Testis (tissue), 2 donors: ENCODE measurements at regions not wholly inside any gene's neighbourhood (a gene's known extent, or its start where the extent isn't known, plus 50 kb on each side); places are given as distances from the start of the nearest gene placed in this dataset.

Source experiments
- DNase-seq: peaks from one replicate; pipeline ENCODE4 v3.0.0-alpha.2; 2019
- H3K27ac ChIP-seq, 2 donors: fragments of 200-600 bp; sonication (generic); one replicate each; pipeline ENCODE4 v1.5.1; 2019
- H3K27me3 ChIP-seq: fragments of 200-600 bp; sonication (generic); one replicate; pipeline ENCODE4 v1.5.1; 2019
- H3K36me3 ChIP-seq: fragments of 200-600 bp; sonication (generic); one replicate; pipeline ENCODE4 v1.5.1; 2017; ENCODE audit warnings: low read depth; ENCODE audit errors: missing control alignments
- H3K4me1 ChIP-seq: fragments of 200-600 bp; sonication (generic); one replicate; pipeline ENCODE4 v1.5.1; 2019
- H3K4me3 ChIP-seq, 2 donors: fragments of 200-600 bp; sonication (generic); one replicate each; pipeline ENCODE4 v1.5.1; 2017 to 2019
- H3K9me3 ChIP-seq: fragments of 200-600 bp; sonication (generic); one replicate; pipeline ENCODE4 v1.5.1; 2017
- CTCF ChIP-seq, 3 experiments: fragments of 450-650 bp in 2 of 3; fragments of 200-600 bp in 1 of 3; sonication (generic) in 1 of 3; IDR thresholded peaks; one replicate each; pipeline ENCODE4 v1.5.1; 2016 to 2019; ENCODE audit warnings: antibody characterized with exemption in 3 of 3, mild to moderate bottlenecking in 2 of 3, moderate library complexity in 1 of 3
- POLR2A ChIP-seq: fragments of 450-650 bp; IDR thresholded peaks from one replicate; pipeline ENCODE4 v1.6.1; 2017; ENCODE audit warnings: antibody characterized with exemption, mild to moderate bottlenecking, moderate library complexity
- WGBS, 2 donors: methylation state at CpG; one replicate each; pipeline ENCODE4 v1.1.5; 2018; 5-methylcytosine and 5-hydroxymethylcytosine counted together
- intact Hi-C: fragments of 100-400 bp; cut with DNase I; formaldehyde crosslinking; loops from one replicate; pipeline ENCODE4 v1.15.1; 2023; ENCODE audit warnings: low total_unique reads

- Histone ChIP-seq H3K27ac (no peak overlapping the region), H3K4me3 (no peak overlapping the region), H3K36me3 (no peaks in the 10 kb centered on the region), H3K27me3 (no peaks in the 10 kb centered on the region), H3K4me1 (peaks cover 9% of the 10 kb centered on the region), H3K9me3 (no peaks in the 10 kb centered on the region)
- 72 to 82% methylated on average over 8 of the region's 8 CpGs for WGBS, 2 donors
- intact Hi-C loops = no loop called here
- no peak for TF ChIP-seq POLR2A
- TF ChIP-seq CTCF (IDR thresholded peaks at IDR 0.05) = no peak
- no peak for DNase-seq
These were observed 343.5 kb upstream of the GATB start for GRCh38 chr4:152104356-152104755.

GRCh38 chr4:152103181-152103901 lies 342.5 kb upstream of the GATB start:
- Histone ChIP-seq H3K27me3 (no peaks in the 10 kb centered on the region), H3K4me1 (peaks cover 9% of the 10 kb centered on the region), H3K9me3 (no peaks in the 10 kb centered on the region), H3K4me3 (no peak overlapping the region), H3K36me3 (no peaks in the 10 kb centered on the region), H3K27ac (no peak overlapping the region)
- WGBS, 2 donors = 86 to 87% methylated on average over 8 of the region's 8 CpGs
- no peak for DNase-seq
- no peak for TF ChIP-seq CTCF (IDR thresholded peaks at IDR 0.05)
- no peak for TF ChIP-seq POLR2A
- intact Hi-C loops = no loop called here

- WGBS, 2 donors = 87 to 89% methylated on average over 5 of the region's 5 CpGs
- no peak for DNase-seq
These were observed 341.7 kb upstream of the GATB start for GRCh38 chr4:152102436-152103000.

GRCh38 chr4:152101556-152102435 lies 341.0 kb upstream of the GATB start:
- WGBS, 2 donors = 89 to 94% methylated on average over 8 of the region's 8 CpGs
- Histone ChIP-seq H3K27me3 (no peaks in the 10 kb centered on the region), H3K27ac (no peak overlapping the region), H3K36me3 (no peaks in the 10 kb centered on the region), H3K4me1 (peaks cover 6% of the 10 kb centered on the region), H3K9me3 (no peaks in the 10 kb centered on the region), H3K4me3 (no peak overlapping the region)
- TF ChIP-seq POLR2A (no peak), CTCF (IDR thresholded peaks at IDR 0.05) (no peak)
- no peak for DNase-seq
- intact Hi-C loops = no loop called here

More at GRCh38 chr4:152102436-152103000, 341.7 kb upstream of the GATB start:
- no peak overlapping the region for H3K4me3 ChIP-seq
- no peaks in the 10 kb centered on the region for H3K9me3 ChIP-seq
- TF ChIP-seq POLR2A (no peak), CTCF (IDR thresholded peaks at IDR 0.05) (no peak)
- peaks cover 9% of the 10 kb centered on the region for H3K4me1 ChIP-seq
- intact Hi-C loops = no loop called here
- no peak overlapping the region for H3K27ac ChIP-seq
- H3K27me3 ChIP-seq = no peaks in the 10 kb centered on the region
- H3K36me3 ChIP-seq = no peaks in the 10 kb centered on the region
